Esophagus squamous epithelium (tissue), 4 donors: ENCODE measurements at regions not wholly inside any gene's neighbourhood (a gene's known extent, or its start where the extent isn't known, plus 50 kb on each side); places are given as distances from the start of the nearest gene placed in this dataset.

Source experiments
- POLR2A ChIP-seq, 4 donors: fragments of 450-650 bp; IDR thresholded peaks; one replicate each; pipeline ENCODE4 v1.6.1; 2017; ENCODE audit warnings: antibody characterized with exemption in 4 of 4, mild to moderate bottlenecking in 4 of 4, moderate library complexity in 3 of 4
- TF ChIP-seq, protein P1 (sequence below), 6 experiments: fragments of 450-650 bp in 4 of 6; fragments of 200-600 bp in 2 of 6; sonication (generic) in 2 of 6; IDR thresholded peaks; one replicate each; pipeline ENCODE4 v1.5.1; 2016 to 2019; ENCODE audit warnings: antibody characterized with exemption in 6 of 6, mild to moderate bottlenecking in 4 of 6, moderate library complexity in 4 of 6

DNA sequence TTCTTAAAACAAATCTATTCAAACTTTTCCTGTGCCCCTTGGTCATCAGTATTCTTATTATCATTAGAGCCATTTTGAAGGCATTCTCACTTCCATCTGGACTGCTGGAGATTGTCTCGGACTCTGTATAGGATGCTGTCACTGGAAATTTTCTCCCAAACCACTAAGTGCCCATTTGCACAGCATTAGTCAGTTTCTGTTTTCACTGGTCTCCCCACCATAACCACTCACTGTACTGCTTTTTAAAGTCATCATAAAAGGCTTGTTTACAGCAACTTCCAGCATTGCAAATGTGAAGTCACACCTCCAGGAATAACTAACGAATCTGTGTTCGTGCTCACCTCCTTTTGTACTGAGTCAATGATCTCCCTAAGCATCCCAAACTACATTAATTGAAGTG is 150.9 kb upstream of the SERTAD2 start:
- TF ChIP-seq, protein P1, sequence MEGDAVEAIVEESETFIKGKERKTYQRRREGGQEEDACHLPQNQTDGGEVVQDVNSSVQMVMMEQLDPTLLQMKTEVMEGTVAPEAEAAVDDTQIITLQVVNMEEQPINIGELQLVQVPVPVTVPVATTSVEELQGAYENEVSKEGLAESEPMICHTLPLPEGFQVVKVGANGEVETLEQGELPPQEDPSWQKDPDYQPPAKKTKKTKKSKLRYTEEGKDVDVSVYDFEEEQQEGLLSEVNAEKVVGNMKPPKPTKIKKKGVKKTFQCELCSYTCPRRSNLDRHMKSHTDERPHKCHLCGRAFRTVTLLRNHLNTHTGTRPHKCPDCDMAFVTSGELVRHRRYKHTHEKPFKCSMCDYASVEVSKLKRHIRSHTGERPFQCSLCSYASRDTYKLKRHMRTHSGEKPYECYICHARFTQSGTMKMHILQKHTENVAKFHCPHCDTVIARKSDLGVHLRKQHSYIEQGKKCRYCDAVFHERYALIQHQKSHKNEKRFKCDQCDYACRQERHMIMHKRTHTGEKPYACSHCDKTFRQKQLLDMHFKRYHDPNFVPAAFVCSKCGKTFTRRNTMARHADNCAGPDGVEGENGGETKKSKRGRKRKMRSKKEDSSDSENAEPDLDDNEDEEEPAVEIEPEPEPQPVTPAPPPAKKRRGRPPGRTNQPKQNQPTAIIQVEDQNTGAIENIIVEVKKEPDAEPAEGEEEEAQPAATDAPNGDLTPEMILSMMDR (IDR thresholded peaks at IDR 0.05), result no peak
- no peak for TF ChIP-seq POLR2A (IDR thresholded peaks at IDR 0.05)
